AG08395 (cell line): ENCODE measurements at regions not wholly inside any gene's neighbourhood (a gene's known extent, or its start where the extent isn't known, plus 50 kb on each side); places are given as distances from the start of the nearest gene placed in this dataset.
A peak's percentile ranks its signal among the peaks of the same experiment; 100 is the strongest.
"Not testable (repeated sequence)": the region's sequence is repeated elsewhere in the genome, so short reads cannot be mapped to it uniquely, and the experiment has no call there.

Source experiments
- DNase-seq: peaks from one replicate; pipeline ENCODE4 v3.0.0; 2012; ENCODE audit warnings: mixed read lengths, low spot score

- no peak for DNase-seq
Measured at GRCh38 chr1:101185421-101185820, 51.4 kb upstream of the S1PR1 start.

GRCh38 chr1:101183388-101183699 is 53.5 kb upstream of the S1PR1 start:
- no peak for DNase-seq

GRCh38 chr1:101182627-101183387 is 54.0 kb upstream of the S1PR1 start:
- DNase-seq: no peak

GRCh38 chr1:101181930-101182329 is 54.9 kb upstream of the S1PR1 start:
- no peak for DNase-seq

- DNase-seq: no peak
Measured at GRCh38 chr1:101178688-101179491, 57.9 kb upstream of the S1PR1 start.

- no peak for DNase-seq
Measured at GRCh38 chr1:101178341-101178687, 58.5 kb upstream of the S1PR1 start.

- no peak for DNase-seq
Measured at GRCh38 chr1:101175886-101176285, 60.9 kb upstream of the S1PR1 start.

- DNase-seq: no peak
Measured at GRCh38 chr1:101175466-101175865, 61.4 kb upstream of the S1PR1 start.

GRCh38 chr1:101174722-101175121 is 62.1 kb upstream of the S1PR1 start:
- peak; percentile 49 for DNase-seq

GRCh38 chr1:101174298-101174697 is 62.5 kb upstream of the S1PR1 start:
- not testable (repeated sequence) for DNase-seq

- DNase-seq: no peak
Measured at GRCh38 chr1:101170506-101171050, 66.2 kb upstream of the S1PR1 start.

GRCh38 chr1:101167891-101168290 is 68.9 kb upstream of the S1PR1 start:
- no peak for DNase-seq

- no peak for DNase-seq
Measured at GRCh38 chr1:101166583-101167120, 70.2 kb upstream of the S1PR1 start.

- DNase-seq: no peak
Measured at GRCh38 chr1:101165954-101166353, 70.9 kb upstream of the S1PR1 start.

GRCh38 chr1:101165532-101165931 is 71.3 kb upstream of the S1PR1 start:
- no peak for DNase-seq

GRCh38 chr1:101164776-101165175 is 72.0 kb upstream of the S1PR1 start:
- no peak for DNase-seq

GRCh38 chr1:101162736-101163735 is 73.8 kb upstream of the S1PR1 start:
- DNase-seq: no peak

- no peak for DNase-seq
Measured at GRCh38 chr1:101162300-101162699, 74.5 kb upstream of the S1PR1 start.

GRCh38 chr1:101161619-101162018 is 75.2 kb upstream of the S1PR1 start:
- DNase-seq: no peak

- DNase-seq: no peak
Measured at GRCh38 chr1:101158424-101158823, 78.4 kb upstream of the S1PR1 start.

- no peak for DNase-seq
Measured at GRCh38 chr1:101154547-101154946, 82.3 kb upstream of the S1PR1 start.

- no peak for DNase-seq
Measured at GRCh38 chr1:101153692-101154091, 83.1 kb upstream of the S1PR1 start.
